SU-DHL-6 (cell line): ENCODE measurements at regions not wholly inside any gene's neighbourhood (a gene's known extent, or its start where the extent isn't known, plus 50 kb on each side); places are given as distances from the start of the nearest gene placed in this dataset.

Experiments
- EZH2phosphoT487 ChIP-seq: fragments of 200-600 bp; sonication (generic), shearing (Covaris generic); conservative IDR thresholded peaks from 2 replicates; pipeline ENCODE4 v1.6.1; 2018; ENCODE audit warnings: mild to moderate bottlenecking, antibody characterized with exemption, low read length, moderate library complexity, mixed read lengths
- TF ChIP-seq, protein P1 (sequence below): fragments of 200-600 bp; sonication (generic); IDR thresholded peaks from one replicate; pipeline ENCODE4 v1.5.1; 2017; ENCODE audit warnings: antibody characterized with exemption, mild to moderate bottlenecking, low read length, moderate library complexity; ENCODE audit not compliant: insufficient read depth, poor library complexity, severe bottlenecking

DNA sequence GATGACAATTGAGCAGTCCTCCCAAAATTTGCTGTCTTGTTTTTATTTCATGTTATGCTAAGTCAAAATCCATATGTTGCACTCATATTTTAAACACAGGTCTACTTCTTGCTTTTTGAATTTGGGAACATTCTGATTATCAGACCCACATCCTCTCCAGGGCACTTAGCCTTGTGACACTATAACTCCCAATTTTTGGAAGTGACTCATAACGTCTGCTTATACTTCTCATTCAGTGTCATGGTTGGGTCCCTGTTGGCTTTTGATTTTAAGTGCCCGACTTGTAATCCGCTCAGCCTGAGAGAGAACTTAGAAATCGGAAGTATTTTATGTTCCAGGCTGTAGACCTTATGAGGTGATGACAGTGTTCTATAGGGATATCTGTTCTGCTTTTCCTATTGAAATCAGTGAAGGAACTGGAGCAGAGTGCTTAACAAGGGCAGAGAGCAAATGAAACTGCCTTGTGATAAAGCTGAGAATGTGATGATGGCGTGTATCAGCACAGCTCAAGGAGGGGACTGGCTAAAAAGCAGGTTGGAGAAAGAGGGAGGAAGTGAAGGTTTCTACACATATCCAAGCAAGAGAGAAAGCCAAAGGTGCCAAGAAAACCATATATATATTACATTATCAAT, 136.0 kb downstream of the HLX start:
- TF ChIP-seq, protein P1, sequence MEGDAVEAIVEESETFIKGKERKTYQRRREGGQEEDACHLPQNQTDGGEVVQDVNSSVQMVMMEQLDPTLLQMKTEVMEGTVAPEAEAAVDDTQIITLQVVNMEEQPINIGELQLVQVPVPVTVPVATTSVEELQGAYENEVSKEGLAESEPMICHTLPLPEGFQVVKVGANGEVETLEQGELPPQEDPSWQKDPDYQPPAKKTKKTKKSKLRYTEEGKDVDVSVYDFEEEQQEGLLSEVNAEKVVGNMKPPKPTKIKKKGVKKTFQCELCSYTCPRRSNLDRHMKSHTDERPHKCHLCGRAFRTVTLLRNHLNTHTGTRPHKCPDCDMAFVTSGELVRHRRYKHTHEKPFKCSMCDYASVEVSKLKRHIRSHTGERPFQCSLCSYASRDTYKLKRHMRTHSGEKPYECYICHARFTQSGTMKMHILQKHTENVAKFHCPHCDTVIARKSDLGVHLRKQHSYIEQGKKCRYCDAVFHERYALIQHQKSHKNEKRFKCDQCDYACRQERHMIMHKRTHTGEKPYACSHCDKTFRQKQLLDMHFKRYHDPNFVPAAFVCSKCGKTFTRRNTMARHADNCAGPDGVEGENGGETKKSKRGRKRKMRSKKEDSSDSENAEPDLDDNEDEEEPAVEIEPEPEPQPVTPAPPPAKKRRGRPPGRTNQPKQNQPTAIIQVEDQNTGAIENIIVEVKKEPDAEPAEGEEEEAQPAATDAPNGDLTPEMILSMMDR = no peak
- no peak for TF ChIP-seq EZH2phosphoT487
